ENCODE measurements at regions not wholly inside any gene's neighbourhood (a gene's known extent, or its start where the extent isn't known, plus 50 kb on each side); places are given as distances from the start of the nearest gene placed in this dataset.

DNA sequence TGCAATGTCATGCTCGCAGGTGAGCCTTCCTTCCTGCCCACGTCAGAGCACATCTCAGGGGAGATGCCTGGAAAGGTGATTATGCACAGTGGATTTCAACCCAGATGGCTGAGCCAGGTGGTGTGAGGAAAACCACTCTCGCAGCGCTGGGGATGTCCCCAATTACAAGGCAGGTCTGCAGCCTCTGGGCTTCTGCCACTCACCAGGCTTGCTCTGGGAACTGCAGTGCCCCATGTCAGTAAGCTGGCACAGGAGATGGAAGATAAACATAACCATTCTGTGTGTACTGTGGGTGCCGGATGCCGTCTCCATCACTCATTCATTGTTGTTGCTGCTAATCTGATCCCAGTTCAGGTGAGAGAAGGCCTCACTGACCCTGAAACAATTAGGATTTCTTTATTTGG, 222.9 kb upstream of the PITRM1 start:
- H3K9me2 ChIP-seq (replicated peaks; ENCODE audit: low read length): no peaks in the 10 kb centered on the region
- DNase-seq (peak; percentile 45), ATAC-seq (no peak)
- no peaks in the 10 kb centered on the region for H3K79me2 ChIP-seq (ENCODE audit: low read length)
- no peaks in the 10 kb centered on the region for H3F3A ChIP-seq (ENCODE audit: low read length, unreplicated experiment)
- H3K9me3 ChIP-seq (ENCODE audit: low read length): no peaks in the 10 kb centered on the region
- H3K27ac ChIP-seq (ENCODE audit: low read length): no peak overlapping the region
- ChIA-PET CTCF (interaction anchor here (0.6 kb wide), 1 partner anchor 61 kb away, joined by 7 read pairs; no protein-coding TSS in a partner anchor), POLR2A (ENCODE audit: unreplicated experiment) (no interaction called here)
- intact Hi-C loops (cut with micrococcal nuclease): no loop called here
- no peak overlapping the region for H3K4me3 ChIP-seq (ENCODE audit: low read length)
- no peaks in the 10 kb centered on the region for H4K20me1 ChIP-seq (ENCODE audit: low read length)
- TF ChIP-seq, protein P1, sequence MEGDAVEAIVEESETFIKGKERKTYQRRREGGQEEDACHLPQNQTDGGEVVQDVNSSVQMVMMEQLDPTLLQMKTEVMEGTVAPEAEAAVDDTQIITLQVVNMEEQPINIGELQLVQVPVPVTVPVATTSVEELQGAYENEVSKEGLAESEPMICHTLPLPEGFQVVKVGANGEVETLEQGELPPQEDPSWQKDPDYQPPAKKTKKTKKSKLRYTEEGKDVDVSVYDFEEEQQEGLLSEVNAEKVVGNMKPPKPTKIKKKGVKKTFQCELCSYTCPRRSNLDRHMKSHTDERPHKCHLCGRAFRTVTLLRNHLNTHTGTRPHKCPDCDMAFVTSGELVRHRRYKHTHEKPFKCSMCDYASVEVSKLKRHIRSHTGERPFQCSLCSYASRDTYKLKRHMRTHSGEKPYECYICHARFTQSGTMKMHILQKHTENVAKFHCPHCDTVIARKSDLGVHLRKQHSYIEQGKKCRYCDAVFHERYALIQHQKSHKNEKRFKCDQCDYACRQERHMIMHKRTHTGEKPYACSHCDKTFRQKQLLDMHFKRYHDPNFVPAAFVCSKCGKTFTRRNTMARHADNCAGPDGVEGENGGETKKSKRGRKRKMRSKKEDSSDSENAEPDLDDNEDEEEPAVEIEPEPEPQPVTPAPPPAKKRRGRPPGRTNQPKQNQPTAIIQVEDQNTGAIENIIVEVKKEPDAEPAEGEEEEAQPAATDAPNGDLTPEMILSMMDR (conservative IDR thresholded peaks at IDR 0.05; ENCODE audit: low read depth, low read length): no peak
- TF ChIP-seq EZH2 (IDR thresholded peaks at IDR 0.05; ENCODE audit: low read length, unreplicated experiment) (no peak), EZH2phosphoT487 (IDR thresholded peaks at IDR 0.05; ENCODE audit: borderline replicate concordance, low read length) (no peak)
- H3K4me2 ChIP-seq (ENCODE audit: low read length): no peak overlapping the region
- H3K9ac ChIP-seq (ENCODE audit: low read length): no peak overlapping the region
- no peaks in the 10 kb centered on the region for H3K27me3 ChIP-seq (ENCODE audit: low read length)
- no TSS peak for BruUV-seq (replicated peaks)
- peaks cover 35% of the 10 kb centered on the region for H3K4me1 ChIP-seq (ENCODE audit: insufficient read depth, low read length)
- no peak overlapping the region for H2AFZ ChIP-seq (ENCODE audit: low read length)
- H3K36me3 ChIP-seq (ENCODE audit: low read depth, low read length): no peaks in the 10 kb centered on the region

DNA sequence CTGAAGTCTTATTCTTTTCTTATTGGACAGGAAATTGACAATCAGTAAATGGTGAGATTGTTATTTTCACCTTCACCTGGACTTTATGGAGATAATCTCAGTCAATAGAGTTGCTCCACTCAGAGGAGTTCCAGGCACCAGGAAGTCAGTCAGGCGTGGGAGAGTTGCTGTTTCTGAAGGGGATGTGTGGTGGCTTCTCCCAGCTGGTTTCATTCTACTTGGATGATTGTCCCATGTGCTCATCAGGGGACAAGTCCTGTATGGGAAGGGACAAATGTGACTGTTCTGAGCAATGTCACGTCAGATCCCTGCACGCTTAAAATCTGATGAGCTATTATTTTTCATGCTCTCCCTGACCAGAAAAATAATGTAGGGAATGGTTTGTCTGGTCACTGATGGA, 222.5 kb upstream of the PITRM1 start:
- H3K9me2 ChIP-seq (replicated peaks; ENCODE audit: low read length): no peaks in the 10 kb centered on the region
- H4K20me1 ChIP-seq (ENCODE audit: low read length): no peaks in the 10 kb centered on the region
- no peaks in the 10 kb centered on the region for H3F3A ChIP-seq (ENCODE audit: low read length, unreplicated experiment)
- TF ChIP-seq EZH2phosphoT487 (IDR thresholded peaks at IDR 0.05; ENCODE audit: borderline replicate concordance, low read length): no peak
- no peak for TF ChIP-seq EZH2 (IDR thresholded peaks at IDR 0.05; ENCODE audit: low read length, unreplicated experiment)
- ATAC-seq (no peak), DNase-seq (no peak)
- H3K4me2 ChIP-seq (ENCODE audit: low read length): no peak overlapping the region
- CTCF ChIA-PET: no interaction called here
- intact Hi-C loops (cut with micrococcal nuclease): no loop called here
- no peaks in the 10 kb centered on the region for H3K79me2 ChIP-seq (ENCODE audit: low read length)
- H3K27me3 ChIP-seq (ENCODE audit: low read length): no peaks in the 10 kb centered on the region
- POLR2A ChIA-PET (ENCODE audit: unreplicated experiment): no interaction called here
- H3K4me1 ChIP-seq (ENCODE audit: insufficient read depth, low read length): peaks cover 34% of the 10 kb centered on the region
- H3K9ac ChIP-seq (ENCODE audit: low read length): no peak overlapping the region
- no peaks in the 10 kb centered on the region for H3K9me3 ChIP-seq (ENCODE audit: low read length)
- BruUV-seq (replicated peaks): no TSS peak
- H3K27ac ChIP-seq (ENCODE audit: low read length): no peak overlapping the region
- H2AFZ ChIP-seq (ENCODE audit: low read length): no peak overlapping the region
- no peak overlapping the region for H3K4me3 ChIP-seq (ENCODE audit: low read length)
- no peaks in the 10 kb centered on the region for H3K36me3 ChIP-seq (ENCODE audit: low read depth, low read length)

DNA sequence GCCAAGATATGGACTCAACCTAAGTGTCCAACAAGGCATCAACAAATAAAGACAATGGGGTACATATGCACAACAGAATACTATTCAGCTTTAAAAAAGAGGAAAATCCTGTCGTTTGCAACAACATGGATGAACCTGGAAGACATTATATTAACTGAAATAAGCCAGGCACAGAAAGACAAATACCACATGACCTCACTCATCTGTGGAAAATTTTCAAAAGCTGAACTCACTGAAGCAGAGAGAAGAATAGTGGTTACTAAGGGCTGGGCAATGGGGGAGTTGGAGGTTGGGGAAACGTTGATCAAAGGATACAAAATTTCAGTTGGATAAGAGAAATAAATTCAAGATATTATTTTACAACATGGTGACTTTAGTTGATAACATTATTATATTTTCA, 221.4 kb upstream of the PITRM1 start:
- H3K9me3 ChIP-seq (ENCODE audit: low read length): no peaks in the 10 kb centered on the region
- H3K27me3 ChIP-seq (ENCODE audit: low read length): no peaks in the 10 kb centered on the region
- DNase-seq (no peak), ATAC-seq (no peak)
- H3K4me1 ChIP-seq (ENCODE audit: insufficient read depth, low read length): peaks cover 25% of the 10 kb centered on the region
- H3K4me3 ChIP-seq (ENCODE audit: low read length): no peak overlapping the region
- no peaks in the 10 kb centered on the region for H3F3A ChIP-seq (ENCODE audit: low read length, unreplicated experiment)
- no peak overlapping the region for H3K9ac ChIP-seq (ENCODE audit: low read length)
- CTCF ChIA-PET: no interaction called here
- no peaks in the 10 kb centered on the region for H3K79me2 ChIP-seq (ENCODE audit: low read length)
- POLR2A ChIA-PET (ENCODE audit: unreplicated experiment): no interaction called here
- TF ChIP-seq EZH2 (IDR thresholded peaks at IDR 0.05; ENCODE audit: low read length, unreplicated experiment): no peak
- TF ChIP-seq EZH2phosphoT487 (IDR thresholded peaks at IDR 0.05; ENCODE audit: borderline replicate concordance, low read length): no peak
- TF ChIP-seq, protein P1 (conservative IDR thresholded peaks at IDR 0.05; ENCODE audit: low read depth, low read length): no peak
- H2AFZ ChIP-seq (ENCODE audit: low read length): no peak overlapping the region
- BruUV-seq (replicated peaks): no TSS peak
- no peak overlapping the region for H3K27ac ChIP-seq (ENCODE audit: low read length)
- H3K36me3 ChIP-seq (ENCODE audit: low read depth, low read length): no peaks in the 10 kb centered on the region
- no peak overlapping the region for H3K4me2 ChIP-seq (ENCODE audit: low read length)
- H3K9me2 ChIP-seq (replicated peaks; ENCODE audit: low read length): no peaks in the 10 kb centered on the region
- intact Hi-C loops (cut with micrococcal nuclease): no loop called here
- no peaks in the 10 kb centered on the region for H4K20me1 ChIP-seq (ENCODE audit: low read length)

All from PC-3 (cell line).